Subcutaneous abdominal adipose tissue (tissue), 5 donors: ENCODE measurements at regions not wholly inside any gene's neighbourhood (a gene's known extent, or its start where the extent isn't known, plus 50 kb on each side); places are given as distances from the start of the nearest gene placed in this dataset.
A peak's percentile ranks its signal among the peaks of the same experiment; 100 is the strongest.
"Not testable (repeated sequence)": the region's sequence is repeated elsewhere in the genome, so short reads cannot be mapped to it uniquely, and the experiment has no call there.

ENCODE experiments used
- H3K27ac ChIP-seq: one replicate; pipeline ENCODE4 v1.7.0; 2013; ENCODE audit warnings: low read depth, mild to moderate bottlenecking, inconsistent platforms, low read length, moderate library complexity
- H3K27me3 ChIP-seq, 5 donors: one replicate each; pipeline ENCODE4 v1.7.0; 2013; ENCODE audit warnings: low read length in 5 of 5, inconsistent platforms in 1 of 5; ENCODE audit not compliant: control insufficient read depth in 5 of 5, insufficient read depth in 4 of 5
- H3K36me3 ChIP-seq, 5 donors: one replicate each; pipeline ENCODE4 v1.7.0; 2013; ENCODE audit warnings: low read length in 5 of 5; ENCODE audit not compliant: control insufficient read depth in 5 of 5, insufficient read depth in 5 of 5
- H3K4me1 ChIP-seq, 5 donors: one replicate each; pipeline ENCODE4 v1.7.0; 2013; ENCODE audit warnings: low read length in 5 of 5, mild to moderate bottlenecking in 3 of 5, moderate library complexity in 1 of 5; ENCODE audit not compliant: control insufficient read depth in 5 of 5, insufficient read depth in 5 of 5
- H3K4me3 ChIP-seq, 5 donors: one replicate each; pipeline ENCODE4 v1.7.0; 2013; ENCODE audit warnings: low read length in 5 of 5, low read depth in 1 of 5
- H3K9ac ChIP-seq, 5 donors: one replicate each; pipeline ENCODE4 v1.7.0; 2013; ENCODE audit warnings: low read length in 5 of 5, mild to moderate bottlenecking in 4 of 5, moderate library complexity in 3 of 5
- H3K9me3 ChIP-seq, 5 donors: one replicate each; pipeline ENCODE4 v1.7.0; 2013; ENCODE audit warnings: low read length in 5 of 5; ENCODE audit not compliant: control insufficient read depth in 5 of 5
- donor health status: healthy.
- donor health status: healthy.
- donor health status: healthy.
- donor health status: healthy.
- donor health status: healthy.

DNA sequence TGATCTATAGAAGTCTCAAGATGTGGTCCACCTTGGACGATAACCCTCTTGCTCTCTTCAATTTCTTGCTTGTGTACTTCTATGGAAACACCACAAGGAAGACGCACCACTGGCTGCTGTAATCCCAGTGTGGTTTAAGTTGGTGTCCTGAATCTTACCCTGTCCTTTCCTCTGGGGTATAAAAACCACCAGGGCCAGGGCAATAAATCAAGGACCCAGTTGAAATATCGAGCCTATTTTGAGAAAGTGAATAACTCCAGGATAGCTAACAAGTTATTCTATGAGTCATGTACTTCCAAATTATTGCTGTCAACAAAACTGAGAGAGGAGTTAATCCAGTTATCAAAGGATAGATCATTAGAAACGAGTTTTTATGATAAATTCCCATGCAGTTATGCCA lies 137.0 kb downstream of the RND3 start:
- H3K36me3 ChIP-seq = no peaks in the 10 kb centered on the region
- no peaks in the 10 kb centered on the region for H3K27me3 ChIP-seq
- no peaks in the 10 kb centered on the region for H3K9me3 ChIP-seq
- H3K9ac ChIP-seq = no peak overlapping the region
- no peak overlapping the region for H3K27ac ChIP-seq
- no peaks in the 10 kb centered on the region for H3K4me1 ChIP-seq
- H3K4me3 ChIP-seq = no peak overlapping the region

DNA sequence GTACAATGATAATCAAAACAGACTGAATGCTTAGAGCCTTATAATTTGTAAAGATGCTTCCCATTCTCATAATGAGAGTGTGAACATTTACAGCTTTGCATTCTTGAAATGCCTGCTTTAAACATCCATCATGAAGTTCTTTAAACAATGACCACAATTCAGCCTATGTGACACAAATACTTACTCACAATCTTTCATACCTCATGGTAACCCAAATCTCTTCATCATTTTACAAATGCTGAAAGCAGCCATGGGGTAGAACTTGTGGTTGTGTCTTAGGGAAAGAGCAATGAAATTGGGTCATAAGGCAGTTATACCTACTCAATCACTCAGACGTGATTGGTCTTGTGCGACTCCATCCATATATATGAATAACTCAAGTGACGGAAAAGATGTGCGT lies 140.7 kb downstream of the RND3 start:
- H3K9ac ChIP-seq = no peak overlapping the region
- no peak overlapping the region for H3K27ac ChIP-seq
- H3K4me3 ChIP-seq = no peak overlapping the region
- no peaks in the 10 kb centered on the region for H3K4me1 ChIP-seq
- H3K27me3 ChIP-seq = no peaks in the 10 kb centered on the region
- H3K9me3 ChIP-seq = no peaks in the 10 kb centered on the region
- no peaks in the 10 kb centered on the region for H3K36me3 ChIP-seq

DNA sequence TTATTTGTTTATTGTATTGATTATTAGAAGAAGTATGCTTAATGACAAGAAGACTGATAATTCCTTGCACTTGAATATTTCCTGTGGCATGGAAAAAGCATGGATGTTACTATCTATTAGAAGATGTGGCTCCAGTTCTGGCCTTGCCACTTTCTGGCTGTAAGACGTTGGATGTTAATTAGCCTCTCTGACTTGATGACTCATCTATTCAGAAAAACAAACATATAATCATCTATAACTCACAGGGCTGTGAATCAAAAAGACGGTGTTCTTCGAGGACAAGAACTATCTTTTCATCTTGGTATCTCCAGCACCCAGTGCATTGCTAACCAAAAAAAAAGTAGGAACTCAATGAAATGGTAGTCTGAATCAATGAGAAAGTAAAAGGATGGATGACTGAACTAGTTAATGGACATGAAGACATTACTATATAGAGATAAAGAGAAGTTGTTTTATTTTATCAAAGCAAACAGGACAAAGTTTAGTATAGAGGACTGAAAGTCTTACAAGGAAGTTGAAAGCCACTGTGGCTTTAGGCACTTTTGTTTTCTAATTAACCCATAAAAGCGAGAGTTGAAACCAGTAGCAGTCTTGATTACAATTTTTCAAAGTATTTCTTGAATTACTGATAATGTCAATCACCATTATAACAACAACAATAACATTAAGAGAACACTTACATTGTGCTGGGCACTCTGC lies 145.3 kb downstream of the RND3 start:
- Histone ChIP-seq H3K9me3 (no peaks in the 10 kb centered on the region), H3K27ac (no peak overlapping the region), H3K9ac (no peak overlapping the region), H3K4me3 (no peak overlapping the region), H3K27me3 (no peaks in the 10 kb centered on the region), H3K4me1 (peaks cover 0 to 18% (median 10%) of the 10 kb centered on the region in 5 donors), H3K36me3 (no peaks in the 10 kb centered on the region)

DNA sequence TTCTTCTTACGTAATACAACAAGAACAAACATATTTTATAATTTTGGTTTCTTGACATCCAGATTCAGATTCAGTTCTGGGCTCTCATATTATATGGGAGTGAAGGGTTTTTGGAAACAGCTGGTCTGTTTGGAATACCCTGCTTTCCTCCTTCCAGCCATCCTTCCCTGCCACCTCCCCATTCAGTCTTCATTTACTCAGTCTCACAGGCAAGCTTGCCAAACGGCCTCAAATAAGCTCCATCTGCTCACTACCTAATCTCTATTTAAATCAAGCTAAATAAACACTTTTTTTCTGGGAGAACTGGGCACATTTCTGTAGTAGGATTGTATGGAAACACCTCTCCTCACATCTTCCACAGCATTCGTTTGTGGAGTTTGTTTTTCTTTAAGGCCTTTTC lies 147.5 kb downstream of the RND3 start:
- H3K27ac ChIP-seq = no peak overlapping the region
- H3K36me3 ChIP-seq = no peaks in the 10 kb centered on the region
- no peak overlapping the region for H3K4me3 ChIP-seq
- peaks cover 0 to 18% (median 10%) of the 10 kb centered on the region in 5 donors for H3K4me1 ChIP-seq
- no peaks in the 10 kb centered on the region for H3K9me3 ChIP-seq
- peak overlapping the region in 1 of 5 donors; percentile 13 for H3K9ac ChIP-seq
- H3K27me3 ChIP-seq = no peaks in the 10 kb centered on the region

DNA sequence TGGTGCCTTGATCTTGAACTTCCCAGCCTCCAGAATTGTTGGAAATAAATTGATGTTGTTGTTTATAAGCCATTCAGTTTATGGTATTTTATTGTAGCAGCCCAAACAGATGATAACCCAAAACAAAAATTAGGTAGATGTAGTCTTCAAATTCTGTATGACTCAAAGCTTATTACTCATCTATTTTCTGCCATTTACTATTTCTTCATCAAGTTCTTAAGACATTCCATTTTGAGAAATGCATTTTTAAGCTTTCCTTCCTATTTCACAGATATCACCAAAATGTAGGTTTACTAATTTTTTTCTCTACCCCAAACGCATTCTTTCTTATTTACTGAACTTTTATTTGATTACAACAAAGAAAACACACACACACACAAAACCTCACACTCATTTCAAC lies 148.2 kb downstream of the RND3 start:
- Histone ChIP-seq H3K27ac (no peak overlapping the region), H3K27me3 (no peaks in the 10 kb centered on the region), H3K9ac (no peak overlapping the region), H3K4me3 (no peak overlapping the region), H3K9me3 (no peaks in the 10 kb centered on the region), H3K4me1 (peaks cover 0 to 18% (median 10%) of the 10 kb centered on the region in 5 donors), H3K36me3 (no peaks in the 10 kb centered on the region)

DNA sequence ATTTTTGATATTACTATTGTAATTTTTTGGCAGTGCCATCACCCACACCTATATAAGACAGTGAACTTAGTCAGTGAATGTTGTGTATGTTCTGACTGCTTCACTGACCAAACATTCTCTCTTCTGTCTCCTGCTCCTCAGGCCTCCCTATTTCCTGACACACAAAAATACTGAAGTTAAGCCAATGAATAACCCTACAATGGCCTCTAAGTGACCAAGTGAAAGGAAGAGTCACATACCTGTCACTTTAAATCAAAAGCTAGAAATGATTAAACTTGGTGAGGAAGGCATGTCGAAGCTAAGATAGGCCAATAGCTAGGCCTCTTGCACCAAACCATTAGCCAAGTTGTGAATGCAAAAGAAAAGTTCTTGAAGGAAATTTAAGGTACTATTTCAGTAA lies 151.9 kb downstream of the RND3 start:
- Histone ChIP-seq H3K9me3 (no peaks in the 10 kb centered on the region), H3K36me3 (no peaks in the 10 kb centered on the region), H3K27ac (no peak overlapping the region), H3K9ac (no peak overlapping the region), H3K27me3 (no peaks in the 10 kb centered on the region), H3K4me1 (peaks cover 0 to 18% (median 11%) of the 10 kb centered on the region in 5 donors), H3K4me3 (no peak overlapping the region)

DNA sequence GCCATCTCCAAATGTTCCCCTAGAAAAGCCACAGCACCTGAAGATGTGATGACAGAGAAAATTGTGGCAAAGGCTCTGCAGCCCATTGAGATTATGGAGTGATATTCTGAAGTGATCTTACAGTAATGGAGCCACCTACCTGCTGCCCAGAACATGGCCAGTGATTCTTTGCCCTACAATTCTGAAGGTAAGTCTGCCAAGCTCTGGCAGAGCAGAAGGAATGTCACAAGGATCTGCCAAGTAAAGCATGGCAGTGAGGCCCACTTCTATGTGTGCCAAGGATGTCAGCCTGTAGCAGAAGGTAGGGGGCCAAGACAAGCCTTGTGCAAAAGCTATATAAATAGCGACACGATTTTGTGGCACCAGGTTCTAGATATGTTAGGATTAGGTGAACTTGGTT lies 155.1 kb downstream of the RND3 start:
- Histone ChIP-seq H3K27me3 (no peaks in the 10 kb centered on the region), H3K27ac (no peak overlapping the region), H3K4me1 (peaks cover 0 to 9% (median 5%) of the 10 kb centered on the region in 5 donors), H3K4me3 (no peak overlapping the region), H3K36me3 (no peaks in the 10 kb centered on the region), H3K9me3 (no peaks in the 10 kb centered on the region), H3K9ac (no peak overlapping the region)

DNA sequence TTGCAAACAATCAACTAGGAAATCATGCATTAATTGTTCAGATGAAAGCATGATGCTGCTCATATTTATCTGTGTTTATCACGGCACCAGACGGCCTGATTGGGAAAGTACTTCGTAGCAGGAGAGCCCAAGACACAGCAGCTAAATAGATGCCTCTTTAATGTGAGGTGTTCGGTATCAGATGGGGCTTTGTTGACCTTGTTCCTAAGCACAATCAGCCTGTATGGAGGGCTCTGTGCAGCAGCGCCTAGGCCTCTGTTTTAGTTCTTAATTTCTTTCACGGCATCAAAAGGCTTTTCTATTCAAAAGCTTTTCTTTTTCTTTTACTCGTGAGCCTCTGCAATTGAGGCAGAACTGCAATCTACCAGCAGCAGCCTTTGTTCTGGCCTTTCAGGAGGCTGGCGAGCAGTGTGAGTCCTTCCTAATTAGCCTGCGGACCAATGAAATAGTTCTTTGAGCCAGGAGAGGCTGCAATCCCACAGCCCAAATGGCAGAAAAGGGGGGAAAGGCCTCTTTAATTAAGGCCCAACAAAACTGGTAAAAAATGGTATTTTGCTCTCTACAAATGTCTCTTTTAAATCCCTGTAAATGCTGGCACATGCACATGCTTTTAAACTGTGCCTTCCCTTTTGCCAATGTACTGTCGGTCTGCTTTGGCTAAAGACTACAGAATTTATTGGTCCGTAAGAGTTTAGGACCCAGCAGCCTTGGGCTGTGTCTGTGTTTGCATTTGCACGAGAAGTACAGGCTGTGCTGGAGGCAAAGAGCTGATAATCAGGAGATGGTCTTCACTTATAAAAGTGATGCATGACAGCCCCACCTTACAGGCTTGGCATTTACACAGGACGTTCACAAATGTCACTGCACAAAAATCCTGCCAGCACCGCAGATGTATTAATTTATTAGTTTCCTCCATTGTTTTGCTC lies 159.6 kb downstream of the RND3 start:
- H3K36me3 ChIP-seq = no peaks in the 10 kb centered on the region
- H3K27ac ChIP-seq = no peak overlapping the region
- H3K9ac ChIP-seq = no peak overlapping the region
- H3K27me3 ChIP-seq = no peaks in the 10 kb centered on the region
- peaks cover 0 to 9% (median 5%) of the 10 kb centered on the region in 5 donors for H3K4me1 ChIP-seq
- no peak overlapping the region for H3K4me3 ChIP-seq
- H3K9me3 ChIP-seq = no peaks in the 10 kb centered on the region

DNA sequence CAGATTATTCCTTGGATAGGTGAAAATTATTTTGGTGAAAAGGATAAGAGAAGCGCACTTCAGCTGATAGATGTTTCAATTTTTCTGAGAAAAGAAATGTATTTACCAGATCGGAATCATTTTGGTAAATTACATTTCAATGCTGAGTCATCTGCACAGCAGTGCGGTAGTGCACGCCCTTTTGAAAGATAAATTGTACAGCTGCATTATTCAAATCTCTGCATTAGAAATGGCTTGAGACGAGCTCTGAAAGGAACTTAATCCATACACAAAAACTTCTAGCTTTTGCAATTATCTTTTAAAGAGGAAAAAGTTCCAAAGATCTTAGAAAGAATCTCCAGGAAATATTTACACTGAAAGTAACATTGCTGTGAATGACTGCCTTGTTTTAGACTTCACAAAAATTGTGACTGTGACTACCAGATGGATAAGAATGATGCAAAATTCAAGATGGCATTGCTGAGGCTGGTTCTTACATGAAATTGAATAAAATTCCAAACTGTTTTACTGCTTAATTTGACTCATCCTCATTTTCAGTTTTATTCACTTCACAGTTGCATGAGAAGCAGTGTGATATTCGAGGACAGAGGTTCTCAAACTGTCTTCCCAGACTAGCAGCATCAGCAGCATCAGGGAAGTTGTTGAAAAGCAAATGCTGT lies 161.7 kb downstream of the RND3 start:
- no peaks in the 10 kb centered on the region for H3K4me1 ChIP-seq
- H3K4me3 ChIP-seq = no peak overlapping the region
- no peaks in the 10 kb centered on the region for H3K36me3 ChIP-seq
- H3K27ac ChIP-seq = no peak overlapping the region
- H3K9ac ChIP-seq = no peak overlapping the region
- no peaks in the 10 kb centered on the region for H3K27me3 ChIP-seq
- no peaks in the 10 kb centered on the region for H3K9me3 ChIP-seq

DNA sequence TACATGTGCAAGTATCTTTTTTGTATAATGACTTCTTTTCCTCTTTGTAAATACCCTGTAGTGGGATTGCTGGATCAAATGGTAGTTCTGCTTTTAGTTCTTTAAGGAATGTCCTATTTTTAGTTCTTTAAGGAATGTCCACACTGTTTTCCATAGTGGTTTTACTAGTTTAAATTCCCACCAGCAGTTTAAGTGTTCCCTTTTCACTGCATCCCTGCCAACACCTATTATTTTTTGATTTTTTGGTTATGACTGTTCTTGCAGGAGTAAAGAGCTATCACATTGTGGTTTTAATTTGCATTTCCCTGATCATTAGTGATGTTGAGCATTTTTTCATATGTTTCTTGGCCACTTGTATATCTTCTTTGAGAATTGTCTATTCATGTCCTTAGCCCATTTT lies 164.4 kb downstream of the RND3 start:
- H3K27ac ChIP-seq, H3K9me3 ChIP-seq, H3K27me3 ChIP-seq, H3K4me1 ChIP-seq, H3K9ac ChIP-seq, H3K36me3 ChIP-seq, H3K4me3 ChIP-seq: not testable (repeated sequence)
